HCT116 (cell line): ENCODE measurements at regions not wholly inside any gene's neighbourhood (a gene's known extent, or its start where the extent isn't known, plus 50 kb on each side); places are given as distances from the start of the nearest gene placed in this dataset.

ENCODE experiments used
- ATAC-seq: fragments of 200-7000 bp; cut with Tn5 transposase; 2 replicates; pipeline ENCODE4 v1.9.1; 2020; ENCODE audit warnings: mild to moderate bottlenecking, moderate library complexity
- BruUV-seq: library from RNA; stranded (reverse); fragments of 400-500 nt; replicated peaks from 2 replicates; lab custom pipeline; 2021; lab: Mats Ljungman, UMichigan
- CTCF ChIA-PET: fragments of 300-600 bp; sonication (Branson Sonifier 250); formaldehyde crosslinking; loops from one replicate; lab custom pipeline; 2021; ENCODE audit warnings: antibody characterized with exemption; lab: Charles Lee
- POLR2A ChIA-PET: fragments of 300-600, 350-600 bp; sonication (Branson Sonifier 250); formaldehyde crosslinking; loops from one replicate; lab custom pipeline; 2021; ENCODE audit warnings: antibody characterized with exemption; lab: Charles Lee
- RAD21 ChIA-PET, 2 experiments: fragments of 300-600 bp; sonication (Branson Sonifier 250); formaldehyde crosslinking; loops; one replicate each; lab custom pipeline; 2023; ENCODE audit warnings: low total read pairs in 2 of 2; ENCODE audit not compliant: uncharacterized antibody in 2 of 2, unreplicated experiment in 2 of 2, low non-redundant PET in 1 of 2; lab: Charles Lee
- DNase-seq: peaks from one replicate; pipeline ENCODE4 v3.0.0-alpha.2; 2010; ENCODE audit warnings: low read depth, low spot score
- H2AFZ ChIP-seq: fragments of 200-600 bp; shearing (Covaris generic), sonication (generic); 2 replicates; pipeline ENCODE4 v1.6.1; 2017; ENCODE audit warnings: low read depth, mixed run types, mixed read lengths, antibody characterized with exemption, low read length; ENCODE audit not compliant: poor library complexity, severe bottlenecking
- H3K27ac ChIP-seq: 2 replicates; pipeline ENCODE4 v1.5.1; 2012; ENCODE audit warnings: low read depth, low read length
- H3K27me3 ChIP-seq: fragments of 200-600 bp; sonication (generic); 2 replicates; pipeline ENCODE4 v1.6.1; 2016; ENCODE audit warnings: mixed run types, low read length, mixed read lengths; ENCODE audit not compliant: insufficient read depth
- H3K36me3 ChIP-seq, 2 experiments: fragments of 200-500 bp in 1 of 2; fragments of 200-600 bp in 1 of 2; sonication (Bioruptor generic) in 1 of 2; sonication (generic) in 1 of 2; 2 replicates each; pipeline versions ENCODE4 v1.5.1 to v1.6.1; 2014 to 2016; ENCODE audit warnings: low read length in 2 of 2, inconsistent platforms in 1 of 2, mixed read lengths in 1 of 2, mixed run types in 1 of 2; ENCODE audit not compliant: insufficient read depth in 2 of 2, control insufficient read depth in 1 of 2
- H3K4me1 ChIP-seq, 2 experiments: fragments of 200-600 bp in 1 of 2; sonication (generic) in 1 of 2; 2 replicates each; pipeline versions ENCODE4 v1.5.1 to v1.6.1; 2012 to 2017; ENCODE audit warnings: low read length in 2 of 2, inconsistent platforms in 1 of 2, mild to moderate bottlenecking in 1 of 2, mixed read lengths in 1 of 2, mixed run types in 1 of 2, moderate library complexity in 1 of 2; ENCODE audit not compliant: insufficient read depth in 2 of 2, control insufficient read depth in 1 of 2
- H3K4me2 ChIP-seq: fragments of 200-600 bp; sonication (generic); 2 replicates; pipeline ENCODE4 v1.6.1; 2017; ENCODE audit warnings: mixed run types, low read length, mixed read lengths
- H3K4me3 ChIP-seq, 2 experiments: fragments of 200-600 bp in 1 of 2; sonication (generic) in 1 of 2; replicated peaks in 1 of 2; 2 replicates each; pipeline ENCODE4 v1.5.1; 2011 to 2016; ENCODE audit warnings: low read length in 2 of 2, control low read depth in 1 of 2, low read depth in 1 of 2, mild to moderate bottlenecking in 1 of 2, mixed read lengths in 1 of 2, mixed run types in 1 of 2
- H3K79me2 ChIP-seq: fragments of 200-600 bp; sonication (generic); 2 replicates; pipeline ENCODE4 v1.6.1; 2017; ENCODE audit warnings: mild to moderate bottlenecking, mixed run types, low read length, moderate library complexity, mixed read lengths; ENCODE audit not compliant: insufficient read depth
- H3K9ac ChIP-seq: fragments of 200-600 bp; sonication (generic); 2 replicates; pipeline ENCODE4 v1.6.1; 2016; ENCODE audit warnings: low read length, mixed read lengths
- H3K9me2 ChIP-seq: fragments of 200-600 bp; sonication (generic), shearing (Covaris generic); 2 replicates; pipeline ENCODE4 v1.6.1; 2017; ENCODE audit warnings: mixed run types, mild to moderate bottlenecking, moderate library complexity; ENCODE audit not compliant: insufficient read depth
- H3K9me3 ChIP-seq, 2 experiments: fragments of 200-500 bp in 1 of 2; fragments of 200-600 bp in 1 of 2; sonication (Bioruptor generic) in 1 of 2; sonication (generic) in 1 of 2; 2 replicates each; pipeline ENCODE4 v1.6.1; 2014 to 2017; ENCODE audit warnings: low read length in 2 of 2, mixed read lengths in 2 of 2, inconsistent platforms in 1 of 2, low read depth in 1 of 2, mild to moderate bottlenecking in 1 of 2, mixed run types in 1 of 2, moderate library complexity in 1 of 2; ENCODE audit not compliant: control insufficient read depth in 1 of 2, insufficient read depth in 1 of 2
- H4K20me1 ChIP-seq: fragments of 200-600 bp; sonication (generic), shearing (Covaris generic); 2 replicates; pipeline ENCODE4 v1.6.1; 2017; ENCODE audit warnings: mixed run types, mild to moderate bottlenecking, moderate library complexity; ENCODE audit not compliant: insufficient read depth
- ATF3 ChIP-seq: IDR thresholded peaks from 2 replicates; pipeline ENCODE4 v1.6.1; 2012
- CBX3 ChIP-seq: IDR thresholded peaks from 2 replicates; pipeline ENCODE4 v1.6.1; 2012; ENCODE audit warnings: low read depth
- CEBPB ChIP-seq: IDR thresholded peaks from 2 replicates; pipeline ENCODE4 v1.6.1; 2012; ENCODE audit warnings: low read depth
- CTCF ChIP-seq, 3 experiments: fragments of 200-600 bp in 1 of 3; sonication (generic) in 1 of 3; IDR thresholded peaks in 2 of 3; conservative IDR thresholded peaks in 1 of 3; 2 replicates each; pipeline ENCODE4 v1.5.1; 2012 to 2017; ENCODE audit warnings: low read depth in 2 of 3, low read length in 2 of 3, antibody characterized with exemption in 1 of 3, borderline replicate concordance in 1 of 3, control low read depth in 1 of 3, mild to moderate bottlenecking in 1 of 3, mixed read lengths in 1 of 3, mixed run types in 1 of 3, moderate library complexity in 1 of 3; ENCODE audit not compliant: insufficient read depth in 1 of 3
- EZH2 ChIP-seq: fragments of 200-600 bp; sonication (generic); IDR thresholded peaks from 2 replicates; pipeline ENCODE4 v1.6.1; 2017; ENCODE audit warnings: antibody characterized with exemption, mixed run types
- EZH2phosphoT487 ChIP-seq: fragments of 200-600 bp; IDR thresholded peaks from 2 replicates; pipeline ENCODE4 v1.6.1; 2018; ENCODE audit warnings: antibody characterized with exemption, borderline replicate concordance
- FOSL1 ChIP-seq: IDR thresholded peaks from 2 replicates; pipeline ENCODE4 v1.6.1; 2012; ENCODE audit warnings: low read depth
- MAX ChIP-seq: IDR thresholded peaks from 2 replicates; pipeline ENCODE4 v1.6.1; 2012
- POLR2A ChIP-seq: IDR thresholded peaks from 2 replicates; pipeline ENCODE4 v1.7.0; 2011; ENCODE audit warnings: borderline replicate concordance; ENCODE audit not compliant: insufficient read depth, insufficient read length; ENCODE audit errors: extremely low read depth
- POLR2AphosphoS5 ChIP-seq: IDR thresholded peaks from 2 replicates; pipeline ENCODE4 v1.6.1; 2011; ENCODE audit warnings: mild to moderate bottlenecking, low read depth, low read length, moderate library complexity
- SIN3A ChIP-seq: IDR thresholded peaks from 2 replicates; pipeline ENCODE4 v1.6.1; 2012; ENCODE audit warnings: low read depth
- SP1 ChIP-seq: IDR thresholded peaks from 2 replicates; pipeline ENCODE4 v1.6.1; 2012; ENCODE audit warnings: low read depth
- TCF7L2 ChIP-seq: IDR thresholded peaks from 2 replicates; pipeline ENCODE4 v1.7.0; 2011; ENCODE audit warnings: borderline replicate concordance, inconsistent platforms; ENCODE audit not compliant: insufficient read depth, insufficient read length; ENCODE audit errors: extremely low read depth
- ZNF274 ChIP-seq: fragments of 200-500 bp; sonication (Bioruptor generic); IDR thresholded peaks from 2 replicates; pipeline ENCODE4 v1.6.1; 2014; ENCODE audit warnings: mild to moderate bottlenecking, low read depth, low read length, inconsistent platforms
- intact Hi-C: fragments of 100-400 bp; cut with micrococcal nuclease; formaldehyde crosslinking; loops from 2 replicates; pipeline ENCODE4 v1.10.0; 2022

- TF ChIP-seq MAX (no peak), ZNF274 (no peak)
Measured at GRCh38 chr3:46092702-46093080, 65.4 kb upstream of the XCR1 start (continued).

GRCh38 chr3:46091741-46092701, 64.7 kb upstream of the XCR1 start:
- Histone ChIP-seq H3K36me3 (no peaks in the 10 kb centered on the region), H3K4me2 (no peak overlapping the region), H3K27me3 (no peaks in the 10 kb centered on the region), H3K4me3 (no peak overlapping the region), H2AFZ (no peak overlapping the region), H3K27ac (no peak overlapping the region), H3K9me3 (no peaks in the 10 kb centered on the region), H3K4me1 (peaks cover 0 to 15% of the 10 kb centered on the region in 2 experiments; a peak in 1 of 4 replicates), H3K9ac (no peak overlapping the region), H3K9me2 (no peaks in the 10 kb centered on the region), H3K79me2 (no peaks in the 10 kb centered on the region), H4K20me1 (no peaks in the 10 kb centered on the region)
- intact Hi-C loops, result no loop called here
- ATAC-seq (no peak), DNase-seq (no peak)
- ChIA-PET RAD21 (no interaction called here), CTCF (interaction anchor here (1.1 to 1.4 kb wide), 3 partner anchors 13 to 14 kb away, joined by 3 to 4 read pairs (median 3); no protein-coding TSS in a partner anchor), POLR2A (no interaction called here)
- no TSS peak for BruUV-seq
- TF ChIP-seq ZNF274 (no peak), POLR2AphosphoS5 (no peak), TCF7L2 (no peak), SP1 (no peak), CEBPB (no peak), EZH2phosphoT487 (no peak), CTCF (IDR thresholded peaks at IDR 0.05 in 2 of 3, conservative IDR thresholded peaks at IDR 0.05 in 1 of 3; ENCODE audit: borderline replicate concordance in 1 of 3, insufficient read depth in 1 of 3, low read depth in 2 of 3, low read length in 2 of 3) (no peak), POLR2A (no peak), SIN3A (no peak), EZH2 (no peak), ATF3 (no peak), CBX3 (no peak), FOSL1 (no peak)
